Fibroblast of villous mesenchyme (primary cell): ENCODE measurements at regions not wholly inside any gene's neighbourhood (a gene's known extent, or its start where the extent isn't known, plus 50 kb on each side); places are given as distances from the start of the nearest gene placed in this dataset.
"Not testable (repeated sequence)": the region's sequence is repeated elsewhere in the genome, so short reads cannot be mapped to it uniquely, and the experiment has no call there.

Experiments used
- DNase-seq: peaks from one replicate; pipeline ENCODE4 v3.0.0-alpha.2; 2010; ENCODE audit warnings: low read depth
- H3K4me3 ChIP-seq: 2 replicates; pipeline ENCODE4 v1.5.1; 2011; ENCODE audit warnings: low read depth, mild to moderate bottlenecking, low read length
- CTCF ChIP-seq: IDR thresholded peaks from 2 replicates; pipeline ENCODE4 v1.5.1; 2012; ENCODE audit warnings: low read depth, mild to moderate bottlenecking, low read length; ENCODE audit not compliant: insufficient read depth

- no peak for TF ChIP-seq CTCF
- H3K4me3 ChIP-seq = no peak overlapping the region
- DNase-seq = no peak
Observed at GRCh38 chr7:131665021-131665420, 108.6 kb upstream of the PODXL start.

GRCh38 chr7:131664570-131664969 is 108.1 kb upstream of the PODXL start:
- TF ChIP-seq CTCF = no peak
- no peak for DNase-seq
- no peak overlapping the region for H3K4me3 ChIP-seq

- DNase-seq = not testable (repeated sequence)
Observed at GRCh38 chr7:131662301-131662873, 106.0 kb upstream of the PODXL start.

GRCh38 chr7:131657881-131658280 is 101.5 kb upstream of the PODXL start:
- no peak overlapping the region for H3K4me3 ChIP-seq
- TF ChIP-seq CTCF = no peak
- DNase-seq = no peak

More at GRCh38 chr7:131662301-131662873, 106.0 kb upstream of the PODXL start:
- not testable (repeated sequence) for H3K4me3 ChIP-seq

GRCh38 chr7:131656980-131657723 is 100.7 kb upstream of the PODXL start:
- no peak for TF ChIP-seq CTCF
- no peak for DNase-seq
- H3K4me3 ChIP-seq = no peak overlapping the region

GRCh38 chr7:131655866-131656265 is 99.4 kb upstream of the PODXL start:
- no peak for DNase-seq
- no peak for TF ChIP-seq CTCF
- H3K4me3 ChIP-seq = no peak overlapping the region

- no peak overlapping the region for H3K4me3 ChIP-seq
- DNase-seq = no peak
- TF ChIP-seq CTCF = no peak
Observed at GRCh38 chr7:131655447-131655846, 99.0 kb upstream of the PODXL start.
